DMS114 treated with DMSO at 0.1 percent for 48 hours (cell line): ENCODE measurements at regions not wholly inside any gene's neighbourhood (a gene's known extent, or its start where the extent isn't known, plus 50 kb on each side); places are given as distances from the start of the nearest gene placed in this dataset.
A peak's percentile ranks its signal among the peaks of the same experiment; 100 is the strongest.

Experiments used
- DNase-seq: peaks from one replicate; lab custom pipeline; 2025; ENCODE audit not compliant: unreplicated experiment; lab: John Stamatoyannopoulos, UW

GRCh38 chr1:81234237-81234636 is 566.5 kb upstream of the ADGRL2 start:
- peak; percentile 70 for DNase-seq

DNA sequence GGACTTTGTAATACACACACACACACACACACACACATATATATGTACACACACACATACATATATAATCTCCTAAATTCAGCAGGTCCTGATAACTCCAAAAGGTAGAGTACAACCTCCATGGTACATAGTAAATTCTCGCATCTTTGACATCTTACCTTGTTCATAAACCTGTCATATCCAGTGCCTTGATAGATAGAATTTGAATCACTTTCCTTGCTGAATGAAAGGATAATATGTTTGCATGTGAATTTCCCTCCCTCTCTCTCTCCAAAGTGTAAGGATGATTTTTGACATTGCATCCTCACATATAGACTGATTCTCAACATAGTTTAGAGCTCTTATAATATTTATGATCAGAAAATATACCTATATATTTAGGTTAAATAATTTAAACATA is 567.1 kb upstream of the ADGRL2 start:
- no peak for DNase-seq

GRCh38 chr1:81232420-81232819 is 568.3 kb upstream of the ADGRL2 start:
- peak; percentile 93 for DNase-seq

DNA sequence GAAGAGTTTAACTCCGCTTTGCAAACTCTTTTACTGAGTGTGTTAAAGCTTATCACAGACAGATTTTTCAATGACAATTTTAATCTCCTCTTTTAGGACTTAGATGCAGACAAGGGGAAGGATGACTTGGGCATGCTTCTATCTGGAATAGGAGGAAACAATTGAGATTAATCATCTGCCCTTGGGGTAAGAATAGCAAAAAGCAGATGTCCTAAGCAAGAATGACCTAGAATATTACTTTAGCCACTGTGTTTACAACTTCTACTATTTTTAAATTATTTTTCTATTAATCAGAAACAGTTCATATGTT is 569.0 kb upstream of the ADGRL2 start:
- peak; percentile 96 for DNase-seq

DNA sequence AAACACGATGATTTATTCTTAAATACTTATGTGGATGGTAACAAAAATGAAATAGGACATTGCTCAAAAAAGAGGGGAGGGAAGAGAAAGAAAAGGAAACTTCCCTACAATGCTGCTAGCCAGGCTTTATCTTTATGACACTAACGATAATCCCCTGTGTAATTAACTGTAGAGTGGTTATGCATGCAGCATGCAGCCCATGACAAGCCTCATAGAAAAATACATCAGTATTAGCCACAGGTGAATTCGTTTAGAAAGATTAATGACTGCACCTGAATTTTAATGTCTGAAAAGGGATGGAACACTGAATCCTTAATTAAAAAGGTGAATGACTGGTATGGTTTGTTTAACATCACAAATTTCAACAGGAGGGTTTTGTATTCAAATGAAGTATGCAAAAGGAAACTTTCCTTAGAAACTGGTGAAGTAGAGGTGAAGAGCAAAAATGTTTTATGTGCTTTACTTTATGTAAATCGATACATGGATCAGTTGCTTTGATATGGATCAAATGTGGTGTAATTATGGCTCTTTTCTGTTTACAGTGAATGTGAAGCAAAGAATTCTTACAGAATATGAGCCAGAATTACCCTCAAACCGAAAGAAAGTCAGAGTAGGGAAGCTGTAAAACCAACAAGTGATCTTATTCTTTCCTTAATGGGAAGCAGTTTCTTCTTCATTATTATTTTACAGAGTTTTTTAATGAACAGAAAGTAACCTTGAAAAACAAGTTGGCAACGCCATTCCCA is 569.6 kb upstream of the ADGRL2 start:
- peak; percentile 96 for DNase-seq

DNA sequence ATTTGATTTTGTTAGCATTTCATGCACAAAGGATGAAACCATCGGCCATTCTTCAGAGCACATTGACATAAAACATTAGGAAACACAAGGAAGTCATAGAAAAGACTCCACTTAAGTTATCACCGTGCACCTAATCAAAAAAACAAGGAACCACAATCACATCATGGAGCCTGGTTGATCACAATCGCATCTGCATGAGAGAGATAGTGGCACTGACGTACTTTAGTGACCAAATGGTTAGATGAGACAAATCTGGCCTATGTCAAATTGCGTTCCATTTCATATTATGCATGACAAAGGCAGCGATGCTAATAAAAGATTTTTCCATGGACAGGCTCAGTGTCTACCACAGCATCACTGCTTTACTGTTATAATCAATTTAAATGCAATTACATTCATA is 571.8 kb upstream of the ADGRL2 start:
- DNase-seq, result peak; percentile 65

DNA sequence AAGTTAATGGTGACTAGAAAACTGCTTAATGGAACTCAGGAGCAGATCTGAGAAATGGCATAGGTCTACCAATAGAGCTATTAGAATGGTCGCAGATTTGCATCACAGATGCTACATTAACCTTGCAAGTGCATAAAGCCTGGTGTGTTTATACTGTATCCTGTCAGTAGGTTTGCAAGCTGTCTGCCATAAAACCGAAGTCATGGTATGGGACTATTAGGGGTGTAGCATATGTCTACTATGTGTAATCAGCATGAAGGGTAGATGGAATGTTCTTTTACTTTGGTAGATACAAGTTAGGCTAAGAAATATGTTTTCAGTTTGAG is 574.2 kb upstream of the ADGRL2 start:
- DNase-seq, result peak; percentile 95

- peak; percentile 95 for DNase-seq
Measured at GRCh38 chr1:81225789-81226602, 574.7 kb upstream of the ADGRL2 start.

- peak; percentile 76 for DNase-seq
Measured at GRCh38 chr1:81224222-81224621, 576.5 kb upstream of the ADGRL2 start.

DNA sequence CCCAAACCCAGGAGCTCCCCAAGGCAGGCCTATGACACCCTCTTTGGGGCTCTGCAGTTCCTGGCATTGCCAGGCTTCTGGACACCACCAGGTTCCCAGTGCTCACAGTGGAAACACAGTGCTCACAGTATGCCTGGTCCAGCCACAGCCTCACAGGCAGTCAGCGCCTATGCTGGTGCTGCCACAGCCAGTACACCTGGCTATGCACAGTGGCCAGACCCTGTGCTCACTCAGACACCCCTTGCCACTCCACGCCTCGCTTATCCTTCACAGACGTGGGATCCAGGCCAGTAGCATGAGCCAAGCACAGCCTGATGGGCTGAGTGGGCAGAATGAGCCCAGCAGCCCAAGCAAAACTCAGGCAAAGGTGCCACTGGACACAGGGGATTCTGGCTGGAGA is 579.2 kb upstream of the ADGRL2 start:
- DNase-seq, result no peak

GRCh38 chr1:81220614-81221071 is 580.1 kb upstream of the ADGRL2 start:
- DNase-seq, result no peak

DNA sequence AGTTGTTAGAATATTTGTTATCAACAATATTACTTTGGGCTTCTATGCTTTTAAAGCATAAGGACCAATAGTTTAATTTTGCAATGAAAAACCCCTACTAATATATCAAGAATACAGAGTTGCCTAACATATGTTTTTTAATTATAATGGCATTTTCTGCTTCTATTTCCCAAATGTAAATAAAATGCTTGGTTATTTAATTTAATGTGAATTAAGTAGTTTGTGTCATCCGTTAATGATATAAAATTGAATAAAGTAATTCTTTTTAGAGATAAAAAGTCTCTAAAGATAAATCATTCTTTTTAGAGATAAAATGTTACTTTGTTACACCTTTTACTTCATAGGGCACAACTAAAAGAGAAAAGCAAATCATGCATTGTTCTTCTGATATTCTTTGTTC is 583.7 kb upstream of the ADGRL2 start:
- no peak for DNase-seq

GRCh38 chr1:81213279-81213678 is 587.5 kb upstream of the ADGRL2 start:
- peak; percentile 94 for DNase-seq

DNA sequence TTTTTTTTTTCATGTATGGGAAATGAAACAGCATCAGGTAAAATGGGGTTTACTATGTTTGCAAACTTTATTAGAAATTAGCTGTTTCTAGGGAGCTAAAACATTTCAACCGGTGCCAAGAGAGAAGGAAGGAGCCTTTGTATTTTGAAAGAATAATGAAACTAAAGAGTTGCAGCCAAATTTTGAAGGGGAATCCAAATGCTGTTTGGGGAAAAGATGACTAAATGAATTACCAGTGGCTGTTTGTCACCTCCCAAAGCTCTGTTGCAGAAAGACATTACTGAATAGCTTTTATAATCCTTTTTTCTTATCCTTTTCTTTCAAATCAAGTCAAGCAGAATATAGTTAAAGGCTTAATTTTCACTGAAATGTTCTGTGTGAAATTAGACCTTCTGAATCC is 591.3 kb upstream of the ADGRL2 start:
- DNase-seq, result no peak

DNA sequence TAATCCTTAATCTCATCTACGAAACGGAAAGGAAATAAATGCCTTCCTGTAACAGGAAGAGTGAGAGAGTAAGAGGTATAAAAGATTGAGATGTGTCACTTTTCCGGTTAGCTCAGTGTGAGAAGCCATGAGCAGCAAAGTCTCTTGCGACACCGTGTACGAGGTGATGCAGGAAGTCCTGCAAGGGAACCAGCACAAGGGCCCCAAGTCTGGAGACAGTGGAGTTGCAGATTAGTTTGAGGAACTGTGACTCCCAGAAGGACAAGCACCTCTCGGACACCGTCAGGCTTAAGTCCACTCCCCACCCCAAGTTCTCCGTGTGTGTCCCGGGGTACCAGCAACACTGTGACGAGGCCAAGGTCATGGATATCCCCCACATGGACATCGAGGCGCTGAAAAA is 592.3 kb upstream of the ADGRL2 start:
- no peak for DNase-seq

- no peak for DNase-seq
Measured at GRCh38 chr1:81205956-81206355, 594.8 kb upstream of the ADGRL2 start.

GRCh38 chr1:81201779-81202178 is 599.0 kb upstream of the ADGRL2 start:
- DNase-seq, result no peak

- DNase-seq, result no peak
Measured at GRCh38 chr1:81197591-81197990, 603.1 kb upstream of the ADGRL2 start.

DNA sequence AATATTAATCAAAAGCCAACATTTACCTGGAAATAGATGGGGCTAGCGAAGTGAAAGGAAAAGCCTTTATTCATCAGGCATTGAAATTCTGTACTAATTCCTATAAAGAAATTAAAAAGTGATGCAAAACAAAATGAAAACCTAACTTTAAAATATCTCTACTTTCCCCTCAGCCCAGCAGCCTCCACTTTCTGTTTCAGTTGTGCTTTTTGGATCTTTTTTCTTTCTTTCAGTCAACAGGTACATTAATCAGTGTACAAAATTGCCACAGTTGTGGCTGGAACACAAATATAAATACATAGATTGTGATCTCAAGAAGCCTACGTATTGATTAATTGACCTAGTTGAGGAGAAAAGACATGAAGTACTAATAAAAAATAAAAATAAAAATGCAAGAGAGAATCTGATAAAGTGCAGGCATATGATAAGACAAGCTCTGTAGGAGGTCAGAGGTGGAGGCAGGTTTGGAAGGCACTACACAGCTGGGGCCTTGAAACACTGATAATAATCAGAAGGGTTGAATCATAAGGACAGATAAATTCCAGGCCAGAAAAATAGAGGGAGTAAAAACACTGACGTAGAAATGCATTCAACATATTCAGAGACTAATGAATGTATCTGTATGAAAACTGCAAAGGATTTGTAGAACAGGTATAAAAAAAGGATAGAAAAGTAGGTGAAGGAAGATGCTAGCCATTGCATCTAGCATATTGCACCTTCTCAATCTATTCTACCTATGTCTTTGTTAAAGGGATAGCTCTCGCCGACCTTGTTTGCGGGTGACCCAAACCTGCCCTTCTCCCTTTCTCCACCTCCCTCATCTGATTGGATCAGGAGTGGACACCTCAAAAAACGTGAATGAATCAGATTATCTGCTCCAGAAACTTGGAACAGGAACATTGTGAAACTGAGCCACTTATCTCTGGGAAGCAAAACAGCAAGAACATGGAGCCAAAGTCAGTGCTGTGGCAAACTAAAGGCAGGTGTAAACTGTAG is 607.8 kb upstream of the ADGRL2 start:
- no peak for DNase-seq

DNA sequence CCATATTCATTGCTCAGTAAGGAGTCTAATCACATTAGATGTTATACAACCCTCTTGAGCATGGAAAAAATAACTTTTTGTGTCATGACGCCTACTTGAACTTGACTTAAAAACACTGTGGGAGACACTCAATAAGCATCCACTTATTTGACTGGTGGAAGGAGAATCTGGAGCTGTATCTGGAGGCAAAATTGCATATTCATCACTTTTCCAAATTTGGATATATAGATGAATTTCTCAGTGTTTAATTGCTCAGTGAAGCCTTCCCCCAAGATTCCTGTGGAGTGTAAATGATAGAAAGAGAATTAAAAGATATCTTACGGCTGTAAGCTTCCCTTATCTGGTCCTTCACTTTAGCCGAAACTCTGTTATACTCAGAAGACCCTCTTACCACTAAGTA is 610.7 kb upstream of the ADGRL2 start:
- no peak for DNase-seq

DNA sequence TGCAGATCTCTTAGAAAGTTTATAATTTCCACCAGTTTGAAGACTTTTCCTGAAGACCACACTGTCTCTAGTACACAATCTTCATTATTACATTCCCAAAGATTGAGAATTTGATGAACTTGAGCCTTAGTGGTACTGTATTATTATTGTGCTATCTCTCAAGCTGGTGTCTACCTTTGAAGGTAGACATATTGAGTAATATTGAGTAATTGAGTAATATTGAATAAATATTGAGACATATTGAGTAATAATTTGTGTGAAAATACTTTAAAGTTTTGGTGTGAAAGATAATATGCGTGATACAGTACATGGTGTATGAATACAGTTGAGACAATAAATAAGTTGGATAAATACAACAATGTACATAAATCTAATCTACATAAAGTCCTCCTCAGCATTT is 613.1 kb upstream of the ADGRL2 start:
- DNase-seq, result no peak

DNA sequence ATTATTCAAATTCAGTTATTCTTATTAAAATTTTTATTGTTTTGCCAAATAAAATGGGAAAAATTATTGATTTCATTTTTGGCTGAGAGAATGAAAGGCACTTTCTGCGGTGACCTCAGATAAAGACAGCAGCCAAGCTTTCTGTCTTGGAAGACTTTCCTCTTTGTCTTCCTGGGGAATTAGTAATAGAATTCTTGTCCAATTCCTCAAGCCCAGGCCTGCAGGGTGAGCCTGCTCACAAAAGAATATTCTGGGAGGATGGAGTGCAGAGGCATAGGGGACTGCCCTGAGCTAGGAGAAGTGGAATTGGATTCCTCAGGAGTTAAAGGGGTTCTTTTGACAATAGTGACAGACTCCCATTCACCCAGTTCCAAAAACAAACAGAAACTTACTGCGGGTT is 614.5 kb upstream of the ADGRL2 start:
- no peak for DNase-seq
